GM19438 (cell line): ENCODE measurements at regions not wholly inside any gene's neighbourhood (a gene's known extent, or its start where the extent isn't known, plus 50 kb on each side); places are given as distances from the start of the nearest gene placed in this dataset.
"Not testable (repeated sequence)": the region's sequence is repeated elsewhere in the genome, so short reads cannot be mapped to it uniquely, and the experiment has no call there.

Source experiments
- ATAC-seq: cut with Tn5 transposase; IDR thresholded peaks from one replicate; pipeline ENCODE4 v1.9.1; 2021; ENCODE audit warnings: low read depth; ENCODE audit not compliant: unreplicated experiment

- no peak for ATAC-seq
Measured at GRCh38 chr2:221943076-221943810, 355.6 kb downstream of the PAX3 start.

- no peak for ATAC-seq
Measured at GRCh38 chr2:221931251-221931991, 359.3 kb upstream of the EPHA4 start.

- no peak for ATAC-seq
Measured at GRCh38 chr2:221929259-221929658, 357.2 kb upstream of the EPHA4 start.

GRCh38 chr2:221926327-221926726 lies 354.2 kb upstream of the EPHA4 start:
- ATAC-seq = no peak

- no peak for ATAC-seq
Measured at GRCh38 chr2:221924576-221924975, 352.5 kb upstream of the EPHA4 start.

- ATAC-seq = no peak
Measured at GRCh38 chr2:221915926-221916325, 343.8 kb upstream of the EPHA4 start.

GRCh38 chr2:221914334-221914880 lies 342.3 kb upstream of the EPHA4 start:
- ATAC-seq = no peak

- no peak for ATAC-seq
Measured at GRCh38 chr2:221911890-221912289, 339.8 kb upstream of the EPHA4 start.

- no peak for ATAC-seq
Measured at GRCh38 chr2:221911321-221911720, 339.2 kb upstream of the EPHA4 start.

GRCh38 chr2:221908518-221908917 lies 336.4 kb upstream of the EPHA4 start:
- no peak for ATAC-seq

GRCh38 chr2:221897718-221898117 lies 325.6 kb upstream of the EPHA4 start:
- no peak for ATAC-seq

- no peak for ATAC-seq
Measured at GRCh38 chr2:221896505-221897151, 324.5 kb upstream of the EPHA4 start.

GRCh38 chr2:221895366-221896121 lies 323.4 kb upstream of the EPHA4 start:
- no peak for ATAC-seq

GRCh38 chr2:221893501-221893900 lies 321.4 kb upstream of the EPHA4 start:
- ATAC-seq = no peak

- ATAC-seq = not testable (repeated sequence)
Measured at GRCh38 chr2:221892006-221892405, 319.9 kb upstream of the EPHA4 start.

- no peak for ATAC-seq
Measured at GRCh38 chr2:221883976-221884375, 311.9 kb upstream of the EPHA4 start.

- ATAC-seq = no peak
Measured at GRCh38 chr2:221876016-221876415, 303.9 kb upstream of the EPHA4 start.

GRCh38 chr2:221874444-221874843 lies 302.3 kb upstream of the EPHA4 start:
- ATAC-seq = no peak

GRCh38 chr2:221857719-221858118 lies 285.6 kb upstream of the EPHA4 start:
- no peak for ATAC-seq

GRCh38 chr2:221853297-221853696 lies 281.2 kb upstream of the EPHA4 start:
- ATAC-seq = no peak
